ENCODE measurements at regions not wholly inside any gene's neighbourhood (a gene's known extent, or its start where the extent isn't known, plus 50 kb on each side); places are given as distances from the start of the nearest gene placed in this dataset.

DNA sequence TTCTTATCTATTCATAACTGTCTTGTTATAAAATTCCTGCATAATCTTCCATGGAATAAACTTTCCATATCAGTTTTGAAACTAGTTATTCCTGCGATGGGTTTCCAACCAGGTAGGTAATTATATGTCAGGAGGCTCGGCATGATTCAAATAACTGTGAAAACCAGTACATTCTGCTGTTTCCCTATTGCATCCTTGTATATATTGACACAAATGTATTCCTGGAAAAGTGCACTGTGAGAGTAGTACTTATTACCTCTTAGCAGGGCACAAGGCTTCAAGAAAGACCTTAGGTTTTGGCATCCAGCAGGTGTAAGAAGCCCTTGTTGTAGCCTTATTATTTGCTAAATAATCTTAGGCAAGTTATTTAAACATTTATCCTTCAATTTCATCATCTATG lies 1131.3 kb upstream of the ATXN8OS start:
- TF ChIP-seq, protein P1, sequence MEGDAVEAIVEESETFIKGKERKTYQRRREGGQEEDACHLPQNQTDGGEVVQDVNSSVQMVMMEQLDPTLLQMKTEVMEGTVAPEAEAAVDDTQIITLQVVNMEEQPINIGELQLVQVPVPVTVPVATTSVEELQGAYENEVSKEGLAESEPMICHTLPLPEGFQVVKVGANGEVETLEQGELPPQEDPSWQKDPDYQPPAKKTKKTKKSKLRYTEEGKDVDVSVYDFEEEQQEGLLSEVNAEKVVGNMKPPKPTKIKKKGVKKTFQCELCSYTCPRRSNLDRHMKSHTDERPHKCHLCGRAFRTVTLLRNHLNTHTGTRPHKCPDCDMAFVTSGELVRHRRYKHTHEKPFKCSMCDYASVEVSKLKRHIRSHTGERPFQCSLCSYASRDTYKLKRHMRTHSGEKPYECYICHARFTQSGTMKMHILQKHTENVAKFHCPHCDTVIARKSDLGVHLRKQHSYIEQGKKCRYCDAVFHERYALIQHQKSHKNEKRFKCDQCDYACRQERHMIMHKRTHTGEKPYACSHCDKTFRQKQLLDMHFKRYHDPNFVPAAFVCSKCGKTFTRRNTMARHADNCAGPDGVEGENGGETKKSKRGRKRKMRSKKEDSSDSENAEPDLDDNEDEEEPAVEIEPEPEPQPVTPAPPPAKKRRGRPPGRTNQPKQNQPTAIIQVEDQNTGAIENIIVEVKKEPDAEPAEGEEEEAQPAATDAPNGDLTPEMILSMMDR (IDR thresholded peaks at IDR 0.05) = no peak
- TF ChIP-seq POLR2A (IDR thresholded peaks at IDR 0.05) = no peak

Data from heart left ventricle (tissue), 13 donors.